K562 (cell line): ENCODE measurements at regions not wholly inside any gene's neighbourhood (a gene's known extent, or its start where the extent isn't known, plus 50 kb on each side); places are given as distances from the start of the nearest gene placed in this dataset.

Experiments
- CBX5 ChIP-seq: IDR thresholded peaks from 2 replicates; pipeline ENCODE4 v1.6.1; 2014; ENCODE audit warnings: low read depth, borderline replicate concordance
- EZH2 ChIP-seq: IDR thresholded peaks from 2 replicates; pipeline ENCODE4 v1.6.1; 2012; ENCODE audit warnings: low read depth, mild to moderate bottlenecking, inconsistent platforms, low read length, borderline replicate concordance
- NCOA4 ChIP-seq: fragments of 450-650 bp; IDR thresholded peaks from 2 replicates; pipeline ENCODE4 v1.6.1; 2018; ENCODE audit warnings: mild to moderate bottlenecking; ENCODE audit not compliant: partially characterized antibody
- PML ChIP-seq: IDR thresholded peaks from 2 replicates; pipeline ENCODE4 v1.6.1; 2012; ENCODE audit warnings: low read length, inconsistent platforms
- ZC3H4 ChIP-seq: sonication (generic); formaldehyde crosslinking; IDR thresholded peaks from 2 replicates; pipeline ENCODE4 v1.9.0; 2021; ENCODE audit warnings: missing genetic modification reagents, borderline replicate concordance
- ZNF165 ChIP-seq: fragments of 250-450 bp; sonication (Bioruptor Pico); IDR thresholded peaks from 2 replicates; pipeline ENCODE4 v1.4.0; 2020; ENCODE audit warnings: borderline replicate concordance
- ZNF507 ChIP-seq: conservative IDR thresholded peaks from 2 replicates; pipeline ENCODE4 v1.6.1; 2017; ENCODE audit warnings: missing genetic modification characterization, missing compliant biosample characterization
- TF ChIP-seq, protein P1 (sequence below), 3 experiments: IDR thresholded peaks in 2 of 3; conservative IDR thresholded peaks in 1 of 3; 2 replicates each; pipeline ENCODE4 v1.5.1; 2011 to 2012; ENCODE audit warnings: low read length in 3 of 3, mild to moderate bottlenecking in 3 of 3, control low read depth in 2 of 3, improper control_type of control experiment in 1 of 3, inconsistent platforms in 1 of 3, low read depth in 1 of 3, mixed read lengths in 1 of 3, moderate library complexity in 1 of 3; ENCODE audit not compliant: insufficient read depth in 2 of 3
- TF ChIP-seq, protein P2 (sequence below): fragments of 250-450 bp; sonication (Bioruptor Pico); IDR thresholded peaks from 2 replicates; pipeline ENCODE4 v1.4.0; 2020; ENCODE audit warnings: mild to moderate bottlenecking, moderate library complexity
- TF ChIP-seq, protein P3 (sequence below): sonication (generic); formaldehyde crosslinking; IDR thresholded peaks from 2 replicates; pipeline ENCODE4 v1.9.0; 2022; ENCODE audit warnings: mild to moderate bottlenecking, missing genetic modification reagents

DNA sequence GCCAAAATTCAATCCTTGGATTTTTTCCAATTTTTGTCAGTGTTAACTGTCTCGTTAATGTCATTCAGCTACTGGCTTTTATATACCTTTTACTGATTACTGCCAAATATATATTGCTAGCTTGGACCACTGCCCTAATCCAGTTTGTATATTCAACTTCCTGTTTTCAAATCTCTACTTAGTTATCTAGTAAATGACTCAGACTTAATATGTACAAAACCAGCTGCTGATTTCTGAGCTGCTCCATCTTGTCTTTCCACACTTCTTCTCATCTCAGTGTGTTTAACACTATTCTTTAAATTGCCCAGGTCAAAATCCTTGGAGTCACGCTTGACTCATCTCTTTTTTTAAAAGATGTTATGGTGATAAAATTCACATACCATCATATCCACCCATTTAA lies 1196.7 kb downstream of the RAPGEF2 start:
- TF ChIP-seq ZC3H4 (CRISPR knock-in tag) (no peak), ZNF165 (CRISPR knock-in tag) (no peak), NCOA4 (no peak), EZH2 (no peak), ZNF507 (tag) (no peak), CBX5 (no peak), PML (no peak)
- TF ChIP-seq, protein P1, sequence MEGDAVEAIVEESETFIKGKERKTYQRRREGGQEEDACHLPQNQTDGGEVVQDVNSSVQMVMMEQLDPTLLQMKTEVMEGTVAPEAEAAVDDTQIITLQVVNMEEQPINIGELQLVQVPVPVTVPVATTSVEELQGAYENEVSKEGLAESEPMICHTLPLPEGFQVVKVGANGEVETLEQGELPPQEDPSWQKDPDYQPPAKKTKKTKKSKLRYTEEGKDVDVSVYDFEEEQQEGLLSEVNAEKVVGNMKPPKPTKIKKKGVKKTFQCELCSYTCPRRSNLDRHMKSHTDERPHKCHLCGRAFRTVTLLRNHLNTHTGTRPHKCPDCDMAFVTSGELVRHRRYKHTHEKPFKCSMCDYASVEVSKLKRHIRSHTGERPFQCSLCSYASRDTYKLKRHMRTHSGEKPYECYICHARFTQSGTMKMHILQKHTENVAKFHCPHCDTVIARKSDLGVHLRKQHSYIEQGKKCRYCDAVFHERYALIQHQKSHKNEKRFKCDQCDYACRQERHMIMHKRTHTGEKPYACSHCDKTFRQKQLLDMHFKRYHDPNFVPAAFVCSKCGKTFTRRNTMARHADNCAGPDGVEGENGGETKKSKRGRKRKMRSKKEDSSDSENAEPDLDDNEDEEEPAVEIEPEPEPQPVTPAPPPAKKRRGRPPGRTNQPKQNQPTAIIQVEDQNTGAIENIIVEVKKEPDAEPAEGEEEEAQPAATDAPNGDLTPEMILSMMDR (IDR thresholded peaks at IDR 0.05 in 2 of 3, conservative IDR thresholded peaks at IDR 0.05 in 1 of 3; ENCODE audit: insufficient read depth in 2 of 3, low read depth in 1 of 3, low read length in 3 of 3), result no peak
- TF ChIP-seq, protein P2, sequence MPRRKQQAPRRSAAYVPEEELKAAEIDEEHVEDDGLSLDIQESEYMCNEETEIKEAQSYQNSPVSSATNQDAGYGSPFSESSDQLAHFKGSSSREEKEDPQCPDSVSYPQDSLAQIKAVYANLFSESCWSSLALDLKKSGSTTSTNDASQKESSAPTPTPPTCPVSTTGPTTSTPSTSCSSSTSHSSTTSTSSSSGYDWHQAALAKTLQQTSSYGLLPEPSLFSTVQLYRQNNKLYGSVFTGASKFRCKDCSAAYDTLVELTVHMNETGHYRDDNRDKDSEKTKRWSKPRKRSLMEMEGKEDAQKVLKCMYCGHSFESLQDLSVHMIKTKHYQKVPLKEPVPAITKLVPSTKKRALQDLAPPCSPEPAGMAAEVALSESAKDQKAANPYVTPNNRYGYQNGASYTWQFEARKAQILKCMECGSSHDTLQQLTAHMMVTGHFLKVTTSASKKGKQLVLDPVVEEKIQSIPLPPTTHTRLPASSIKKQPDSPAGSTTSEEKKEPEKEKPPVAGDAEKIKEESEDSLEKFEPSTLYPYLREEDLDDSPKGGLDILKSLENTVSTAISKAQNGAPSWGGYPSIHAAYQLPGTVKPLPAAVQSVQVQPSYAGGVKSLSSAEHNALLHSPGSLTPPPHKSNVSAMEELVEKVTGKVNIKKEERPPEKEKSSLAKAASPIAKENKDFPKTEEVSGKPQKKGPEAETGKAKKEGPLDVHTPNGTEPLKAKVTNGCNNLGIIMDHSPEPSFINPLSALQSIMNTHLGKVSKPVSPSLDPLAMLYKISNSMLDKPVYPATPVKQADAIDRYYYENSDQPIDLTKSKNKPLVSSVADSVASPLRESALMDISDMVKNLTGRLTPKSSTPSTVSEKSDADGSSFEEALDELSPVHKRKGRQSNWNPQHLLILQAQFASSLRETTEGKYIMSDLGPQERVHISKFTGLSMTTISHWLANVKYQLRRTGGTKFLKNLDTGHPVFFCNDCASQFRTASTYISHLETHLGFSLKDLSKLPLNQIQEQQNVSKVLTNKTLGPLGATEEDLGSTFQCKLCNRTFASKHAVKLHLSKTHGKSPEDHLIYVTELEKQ (CRISPR knock-in tag), result no peak
- TF ChIP-seq, protein P3, sequence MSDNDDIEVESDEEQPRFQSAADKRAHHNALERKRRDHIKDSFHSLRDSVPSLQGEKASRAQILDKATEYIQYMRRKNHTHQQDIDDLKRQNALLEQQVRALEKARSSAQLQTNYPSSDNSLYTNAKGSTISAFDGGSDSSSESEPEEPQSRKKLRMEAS (CRISPR knock-in tag), result no peak
